PC-9 (cell line): ENCODE measurements at regions not wholly inside any gene's neighbourhood (a gene's known extent, or its start where the extent isn't known, plus 50 kb on each side); places are given as distances from the start of the nearest gene placed in this dataset.

Experiments
- BruUV-seq: library from RNA; stranded (reverse); fragments of 400-500 nt; replicated peaks from 2 replicates; lab custom pipeline; 2021; lab: Mats Ljungman, UMichigan
- CTCF ChIA-PET: fragments of 300-600 bp; sonication (Branson Sonifier 250); formaldehyde crosslinking; loops from one replicate; lab custom pipeline; 2022; ENCODE audit warnings: antibody characterized with exemption; lab: Charles Lee
- POLR2A ChIA-PET: fragments of 300-600 bp; sonication (Branson Sonifier 250); formaldehyde crosslinking; loops from one replicate; lab custom pipeline; 2022; ENCODE audit warnings: antibody characterized with exemption; ENCODE audit not compliant: unreplicated experiment; lab: Charles Lee
- DNase-seq, 2 experiments: peaks; one replicate each; pipeline versions ENCODE4 v3.0.0 to v3.0.0-alpha.2; 2015 to 2022; ENCODE audit warnings: mixed read lengths in 1 of 2
- H2AFZ ChIP-seq: fragments of 200-600 bp; sonication (generic); 2 replicates; pipeline ENCODE4 v1.8.1; 2017; ENCODE audit warnings: antibody characterized with exemption
- H3F3A ChIP-seq: fragments of 200-600 bp; sonication (generic); 2 replicates; pipeline ENCODE4 v1.8.1; 2017; ENCODE audit warnings: antibody characterized with exemption, mild to moderate bottlenecking, low read depth; ENCODE audit not compliant: insufficient read depth
- H3K27ac ChIP-seq: fragments of 200-600 bp; sonication (generic); 2 replicates; pipeline ENCODE4 v1.6.1; 2016; ENCODE audit warnings: mixed run types
- H3K27me3 ChIP-seq: fragments of 200-600 bp; sonication (generic); 2 replicates; pipeline ENCODE4 v1.6.1; 2016; ENCODE audit warnings: low read depth, mixed run types; ENCODE audit not compliant: insufficient read depth
- H3K36me3 ChIP-seq: fragments of 200-600 bp; sonication (generic); 2 replicates; pipeline ENCODE4 v1.6.1; 2016; ENCODE audit warnings: low read depth, mixed run types
- H3K4me1 ChIP-seq: fragments of 200-600 bp; sonication (generic); replicated peaks from 2 replicates; pipeline ENCODE4 v1.6.1; 2016; ENCODE audit warnings: mixed run types; ENCODE audit not compliant: insufficient read depth
- H3K4me2 ChIP-seq: fragments of 200-600 bp; sonication (generic); 2 replicates; pipeline ENCODE4 v1.6.1; 2017; ENCODE audit warnings: mixed run types
- H3K4me3 ChIP-seq: fragments of 200-600 bp; sonication (generic); 2 replicates; pipeline ENCODE4 v1.6.1; 2016; ENCODE audit warnings: mixed run types
- H3K79me2 ChIP-seq: fragments of 200-600 bp; sonication (generic); 2 replicates; pipeline ENCODE4 v1.6.1; 2017; ENCODE audit warnings: low read depth, mixed run types
- H3K9me2 ChIP-seq: fragments of 200-600 bp; sonication (generic); 2 replicates; pipeline ENCODE4 v1.8.1; 2017; ENCODE audit warnings: mild to moderate bottlenecking; ENCODE audit not compliant: insufficient read depth
- H3K9me3 ChIP-seq: fragments of 200-600 bp; sonication (generic); 2 replicates; pipeline ENCODE4 v1.8.1; 2016; ENCODE audit warnings: low read depth; ENCODE audit not compliant: insufficient read depth
- H4K20me1 ChIP-seq: fragments of 200-600 bp; sonication (generic); 2 replicates; pipeline ENCODE4 v1.8.1; 2017; ENCODE audit not compliant: insufficient read depth
- CTCF ChIP-seq: fragments of 200-600 bp; sonication (generic); conservative IDR thresholded peaks from 2 replicates; pipeline ENCODE4 v1.6.1; 2017; ENCODE audit warnings: mixed run types, antibody characterized with exemption, mild to moderate bottlenecking, moderate library complexity
- EZH2 ChIP-seq: fragments of 200-600 bp; sonication (generic); IDR thresholded peaks from 2 replicates; pipeline ENCODE4 v1.8.0; 2017; ENCODE audit warnings: antibody characterized with exemption, low read depth
- intact Hi-C: fragments of 100-400 bp; cut with micrococcal nuclease; formaldehyde crosslinking; loops from one replicate; pipeline ENCODE4 v1.10.0; 2022; ENCODE audit not compliant: unreplicated experiment

- TF ChIP-seq EZH2 (no peak), CTCF (peak; percentile 67)
- H3K27me3 ChIP-seq: no peaks in the 10 kb centered on the region
- no peak overlapping the region for H3K27ac ChIP-seq
- no peaks in the 10 kb centered on the region for H3K36me3 ChIP-seq
- BruUV-seq: no TSS peak
- no peaks in the 10 kb centered on the region for H3K9me3 ChIP-seq
- ChIA-PET CTCF (no interaction called here), POLR2A (no interaction called here)
- intact Hi-C loops: loop anchor here (10.0 kb wide), 1 partner anchor 304 kb away; no protein-coding TSS in a partner anchor
- H3K4me3 ChIP-seq: no peak overlapping the region
- H2AFZ ChIP-seq: no peak overlapping the region
- DNase-seq: no peak
- no peaks in the 10 kb centered on the region for H3K9me2 ChIP-seq
- no peaks in the 10 kb centered on the region for H3K79me2 ChIP-seq
- H3K4me2 ChIP-seq: no peak overlapping the region
- H3F3A ChIP-seq: no peaks in the 10 kb centered on the region
- H3K4me1 ChIP-seq: no peaks in the 10 kb centered on the region
- H4K20me1 ChIP-seq: no peaks in the 10 kb centered on the region
These were observed 157.7 kb upstream of the POU5F2 start for GRCh38 chr5:93899026-93899600.

- no TSS peak for BruUV-seq
- intact Hi-C loops: loop anchor here (10.0 kb wide), 1 partner anchor 300 kb away; no protein-coding TSS in a partner anchor
- TF ChIP-seq CTCF: peak; percentile 61
- no peak for TF ChIP-seq EZH2
- ChIA-PET CTCF (interaction anchor here (0.6 to 0.7 kb wide), 2 partner anchors 46 to 171 kb away, joined by 4 read pairs; no protein-coding TSS in a partner anchor), POLR2A (no interaction called here)
- DNase-seq: no peak
- Histone ChIP-seq H3K27ac (no peak overlapping the region), H3K36me3 (no peaks in the 10 kb centered on the region), H3K9me2 (no peaks in the 10 kb centered on the region), H2AFZ (no peak overlapping the region), H3K27me3 (no peaks in the 10 kb centered on the region), H3K4me1 (no peaks in the 10 kb centered on the region), H3K4me2 (no peak overlapping the region), H3K9me3 (no peaks in the 10 kb centered on the region), H3K79me2 (no peaks in the 10 kb centered on the region), H3F3A (no peaks in the 10 kb centered on the region), H4K20me1 (no peaks in the 10 kb centered on the region), H3K4me3 (no peak overlapping the region)
These were observed 153.4 kb upstream of the POU5F2 start for GRCh38 chr5:93894601-93895354.

- Histone ChIP-seq H3K4me2 (no peak overlapping the region), H3F3A (no peaks in the 10 kb centered on the region), H3K9me3 (no peaks in the 10 kb centered on the region), H3K79me2 (no peaks in the 10 kb centered on the region), H3K4me3 (no peak overlapping the region), H3K36me3 (no peaks in the 10 kb centered on the region), H3K9me2 (no peaks in the 10 kb centered on the region), H3K27me3 (no peaks in the 10 kb centered on the region), H4K20me1 (no peaks in the 10 kb centered on the region), H3K4me1 (no peaks in the 10 kb centered on the region), H2AFZ (no peak overlapping the region), H3K27ac (no peak overlapping the region)
- CTCF ChIA-PET: no interaction called here
- no peak for DNase-seq
- TF ChIP-seq EZH2 (no peak), CTCF (no peak)
- BruUV-seq: no TSS peak
- intact Hi-C loops: loop anchor here (10.0 kb wide), 1 partner anchor 298 kb away; no protein-coding TSS in a partner anchor
- POLR2A ChIA-PET: no interaction called here
These were observed 151.7 kb upstream of the POU5F2 start for GRCh38 chr5:93893075-93893474.
